Hepatocyte (in vitro differentiated cells): ENCODE measurements at regions not wholly inside any gene's neighbourhood (a gene's known extent, or its start where the extent isn't known, plus 50 kb on each side); places are given as distances from the start of the nearest gene placed in this dataset.
A peak's percentile ranks its signal among the peaks of the same experiment; 100 is the strongest.
"Not testable (repeated sequence)": the region's sequence is repeated elsewhere in the genome, so short reads cannot be mapped to it uniquely, and the experiment has no call there.

Experiments used
- DNase-seq: peaks from one replicate; pipeline ENCODE4 v3.0.0-alpha.2; 2016; ENCODE audit warnings: low spot score
- H2AFZ ChIP-seq: fragments of 200-600 bp; sonication (generic); 2 replicates; pipeline ENCODE4 v1.6.0; 2016; ENCODE audit warnings: antibody characterized with exemption, mild to moderate bottlenecking
- H3K27ac ChIP-seq: fragments of 200-600 bp; sonication (generic); 2 replicates; pipeline ENCODE4 v1.5.1; 2016; ENCODE audit warnings: mild to moderate bottlenecking
- H3K27me3 ChIP-seq: fragments of 200-600 bp; sonication (generic); 2 replicates; pipeline ENCODE4 v1.6.1; 2016
- H3K36me3 ChIP-seq: fragments of 200-600 bp; sonication (generic); replicated peaks from 2 replicates; pipeline ENCODE4 v1.5.1; 2016; ENCODE audit warnings: low read depth; ENCODE audit not compliant: insufficient read depth
- H3K4me1 ChIP-seq: fragments of 200-600 bp; sonication (generic); 2 replicates; pipeline ENCODE4 v1.5.1; 2016; ENCODE audit warnings: mild to moderate bottlenecking, moderate library complexity; ENCODE audit not compliant: insufficient read depth
- H3K4me2 ChIP-seq: fragments of 200-600 bp; sonication (generic); 2 replicates; pipeline ENCODE4 v1.6.0; 2016
- H3K4me3 ChIP-seq: fragments of 200-600 bp; sonication (generic); 2 replicates; pipeline ENCODE4 v1.5.1; 2016; ENCODE audit warnings: mild to moderate bottlenecking
- H3K79me2 ChIP-seq: fragments of 200-600 bp; sonication (generic); 2 replicates; pipeline ENCODE4 v1.6.0; 2017; ENCODE audit warnings: mild to moderate bottlenecking
- H3K9me2 ChIP-seq: fragments of 200-600 bp; sonication (generic); replicated peaks from 2 replicates; pipeline ENCODE4 v1.6.0; 2017; ENCODE audit warnings: mild to moderate bottlenecking; ENCODE audit not compliant: insufficient read depth
- H3K9me3 ChIP-seq: fragments of 200-600 bp; sonication (generic); 2 replicates; pipeline ENCODE4 v1.5.1; 2016; ENCODE audit warnings: low read depth, mild to moderate bottlenecking
- H4K20me1 ChIP-seq: fragments of 200-600 bp; sonication (generic); 2 replicates; pipeline ENCODE4 v1.6.0; 2016; ENCODE audit warnings: mild to moderate bottlenecking; ENCODE audit not compliant: insufficient read depth, poor library complexity, severe bottlenecking
- EZH2 ChIP-seq: fragments of 200-600 bp; sonication (generic); IDR thresholded peaks from 2 replicates; pipeline ENCODE4 v1.6.1; 2016; ENCODE audit warnings: antibody characterized with exemption, mild to moderate bottlenecking, borderline replicate concordance
- EZH2phosphoT487 ChIP-seq: fragments of 200-600 bp; sonication (generic); IDR thresholded peaks from one replicate; pipeline ENCODE4 v1.6.1; 2018; ENCODE audit warnings: antibody characterized with exemption, mild to moderate bottlenecking, low read depth, moderate library complexity; ENCODE audit not compliant: unreplicated experiment, severe bottlenecking
- WGBS: methylation state at CpG from one replicate; pipeline ENCODE4 v1.1.6; 2016; ENCODE audit warnings: low lambda C conversion rate; ENCODE audit errors: missing lambda C conversion rate; 5-methylcytosine and 5-hydroxymethylcytosine counted together
- TF ChIP-seq, protein P1 (sequence below): fragments of 200-600 bp; sonication (generic); IDR thresholded peaks from 2 replicates; pipeline ENCODE4 v1.5.1; 2016; ENCODE audit warnings: antibody characterized with exemption, mild to moderate bottlenecking; ENCODE audit not compliant: poor library complexity

- Histone ChIP-seq H3K4me1 (peaks cover 6% of the 10 kb centered on the region), H3K4me2 (no peak overlapping the region), H3K9me2 (no peaks in the 10 kb centered on the region), H2AFZ (no peak overlapping the region), H3K27ac (no peak overlapping the region), H3K36me3 (no peaks in the 10 kb centered on the region), H3K9me3 (no peaks in the 10 kb centered on the region), H4K20me1 (no peaks in the 10 kb centered on the region), H3K4me3 (no peak overlapping the region), H3K27me3 (no peaks in the 10 kb centered on the region), H3K79me2 (no peaks in the 10 kb centered on the region)
- WGBS = 70% methylated on average over 1 of the region's 1 CpG
- no peak for DNase-seq
- TF ChIP-seq EZH2phosphoT487 (no peak), EZH2 (no peak)
- TF ChIP-seq, protein P1, sequence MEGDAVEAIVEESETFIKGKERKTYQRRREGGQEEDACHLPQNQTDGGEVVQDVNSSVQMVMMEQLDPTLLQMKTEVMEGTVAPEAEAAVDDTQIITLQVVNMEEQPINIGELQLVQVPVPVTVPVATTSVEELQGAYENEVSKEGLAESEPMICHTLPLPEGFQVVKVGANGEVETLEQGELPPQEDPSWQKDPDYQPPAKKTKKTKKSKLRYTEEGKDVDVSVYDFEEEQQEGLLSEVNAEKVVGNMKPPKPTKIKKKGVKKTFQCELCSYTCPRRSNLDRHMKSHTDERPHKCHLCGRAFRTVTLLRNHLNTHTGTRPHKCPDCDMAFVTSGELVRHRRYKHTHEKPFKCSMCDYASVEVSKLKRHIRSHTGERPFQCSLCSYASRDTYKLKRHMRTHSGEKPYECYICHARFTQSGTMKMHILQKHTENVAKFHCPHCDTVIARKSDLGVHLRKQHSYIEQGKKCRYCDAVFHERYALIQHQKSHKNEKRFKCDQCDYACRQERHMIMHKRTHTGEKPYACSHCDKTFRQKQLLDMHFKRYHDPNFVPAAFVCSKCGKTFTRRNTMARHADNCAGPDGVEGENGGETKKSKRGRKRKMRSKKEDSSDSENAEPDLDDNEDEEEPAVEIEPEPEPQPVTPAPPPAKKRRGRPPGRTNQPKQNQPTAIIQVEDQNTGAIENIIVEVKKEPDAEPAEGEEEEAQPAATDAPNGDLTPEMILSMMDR = no peak
These were observed 317.3 kb upstream of the PRR16 start for GRCh38 chr5:120146787-120147186.

- H3K4me2 ChIP-seq, H3K36me3 ChIP-seq: not testable (repeated sequence)
These were observed 316.2 kb upstream of the PRR16 start for GRCh38 chr5:120147911-120148310.

DNA sequence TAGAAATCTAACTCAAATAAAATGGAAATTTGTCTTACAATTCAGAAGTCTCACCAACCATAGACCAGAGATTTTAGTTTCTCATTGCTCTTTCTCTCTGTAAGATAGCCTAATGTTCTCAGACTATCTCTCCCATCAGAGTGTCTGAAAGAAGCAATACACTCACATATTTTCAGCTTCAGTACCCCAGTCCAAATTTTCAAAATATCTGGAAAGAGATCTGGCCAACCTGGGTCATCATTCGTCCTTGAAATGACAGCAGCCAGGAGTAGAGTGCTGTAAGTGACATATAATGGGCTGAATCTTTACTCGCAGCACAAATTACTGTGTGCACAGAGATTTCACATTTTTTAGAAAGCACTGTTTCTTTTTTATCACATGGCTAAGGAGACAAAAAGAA lies 313.3 kb upstream of the PRR16 start:
- Histone ChIP-seq H3K27ac (peak overlapping the region; percentile 70), H2AFZ (no peak overlapping the region), H3K9me3 (no peaks in the 10 kb centered on the region), H3K9me2 (no peaks in the 10 kb centered on the region), H3K4me1 (no peaks in the 10 kb centered on the region), H3K79me2 (no peaks in the 10 kb centered on the region), H4K20me1 (no peaks in the 10 kb centered on the region), H3K27me3 (no peaks in the 10 kb centered on the region), H3K4me2 (no peak overlapping the region), H3K36me3 (no peaks in the 10 kb centered on the region), H3K4me3 (no peak overlapping the region)
- WGBS = 76% methylated on average over 2 of the region's 2 CpGs
- TF ChIP-seq EZH2phosphoT487 = no peak
- TF ChIP-seq EZH2 = no peak
- TF ChIP-seq, protein P1 = no peak
- no peak for DNase-seq

More at GRCh38 chr5:120147911-120148310, 316.2 kb upstream of the PRR16 start:
- not testable (repeated sequence) for DNase-seq, H2AFZ ChIP-seq, H3K9me2 ChIP-seq, H3K9me3 ChIP-seq, H3K4me1 ChIP-seq, H3K79me2 ChIP-seq, H3K27ac ChIP-seq, H3K27me3 ChIP-seq, H3K4me3 ChIP-seq, H4K20me1 ChIP-seq
- 99% methylated on average over 21 of the region's 23 CpGs for WGBS

- peak overlapping the region; percentile 70 for H3K27ac ChIP-seq
- WGBS = 82% methylated on average over 1 of the region's 1 CpG
- H3K36me3 ChIP-seq = no peaks in the 10 kb centered on the region
- no peaks in the 10 kb centered on the region for H3K9me3 ChIP-seq
- TF ChIP-seq, protein P1 = no peak
- TF ChIP-seq EZH2phosphoT487 (no peak), EZH2 (no peak)
- no peaks in the 10 kb centered on the region for H3K79me2 ChIP-seq
- no peaks in the 10 kb centered on the region for H4K20me1 ChIP-seq
- H3K9me2 ChIP-seq = no peaks in the 10 kb centered on the region
- no peak overlapping the region for H3K4me3 ChIP-seq
- no peak overlapping the region for H3K4me2 ChIP-seq
- no peaks in the 10 kb centered on the region for H3K4me1 ChIP-seq
- no peaks in the 10 kb centered on the region for H3K27me3 ChIP-seq
- H2AFZ ChIP-seq = no peak overlapping the region
- DNase-seq = no peak
These were observed 312.9 kb upstream of the PRR16 start for GRCh38 chr5:120151181-120151580.
